IMR-90 (cell line): ENCODE measurements at regions not wholly inside any gene's neighbourhood (a gene's known extent, or its start where the extent isn't known, plus 50 kb on each side); places are given as distances from the start of the nearest gene placed in this dataset.

Experiments used
- ATAC-seq: fragments of 200-7000 bp; cut with Tn5 transposase; 2 replicates; pipeline ENCODE4 v1.9.1; 2020; ENCODE audit warnings: low read depth, mild to moderate bottlenecking, moderate library complexity
- BruUV-seq: library from RNA; stranded (reverse); fragments of 400-500 nt; replicated peaks from 2 replicates; lab custom pipeline; 2021; lab: Mats Ljungman, UMichigan
- CTCF ChIA-PET: fragments of 300-600 bp; formaldehyde crosslinking; extraction: SDS; loops from one replicate; lab custom pipeline; 2021; ENCODE audit warnings: antibody characterized with exemption; lab: Yijun Ruan, JAX
- POLR2A ChIA-PET: fragments of 300-600 bp; sonication (Branson Sonifier 250); formaldehyde crosslinking; loops from one replicate; lab custom pipeline; 2022; ENCODE audit warnings: antibody characterized with exemption; ENCODE audit not compliant: unreplicated experiment; lab: Charles Lee
- DNase-seq: peaks from one replicate; pipeline ENCODE4 v3.0.0; 2013
- H2AFZ ChIP-seq: replicated peaks from 2 replicates; pipeline ENCODE3; 2013; ENCODE audit warnings: low read length, mild to moderate bottlenecking; ENCODE audit not compliant: poor library complexity
- H2AK5ac ChIP-seq: 2 replicates; pipeline ENCODE4 v1.6.1; 2013; ENCODE audit warnings: low read depth, low read length, inconsistent platforms
- H2AK9ac ChIP-seq: replicated peaks from 2 replicates; pipeline ENCODE3; 2013; ENCODE audit warnings: mild to moderate bottlenecking, low read depth, low read length, moderate library complexity; ENCODE audit not compliant: poor library complexity
- H2BK120ac ChIP-seq: 2 replicates; pipeline ENCODE4 v1.6.1; 2013; ENCODE audit warnings: low read depth, low read length, inconsistent platforms
- H2BK15ac ChIP-seq: 3 replicates; pipeline ENCODE4 v1.6.1; 2013; ENCODE audit warnings: low read depth, low read length, inconsistent platforms
- H2BK20ac ChIP-seq: 2 replicates; pipeline ENCODE4 v1.6.1; 2013; ENCODE audit warnings: low read depth, mild to moderate bottlenecking, inconsistent platforms, low read length, moderate library complexity
- H2BK5ac ChIP-seq: 2 replicates; pipeline ENCODE4 v1.6.1; 2013; ENCODE audit warnings: mild to moderate bottlenecking, low read depth, low read length, inconsistent platforms; ENCODE audit not compliant: poor library complexity, severe bottlenecking
- H3K14ac ChIP-seq: replicated peaks from 2 replicates; pipeline ENCODE4 v1.6.1; 2013; ENCODE audit warnings: low read depth, low read length, inconsistent platforms
- H3K18ac ChIP-seq: 2 replicates; pipeline ENCODE4 v1.6.1; 2013; ENCODE audit warnings: low read depth, low read length, control low read depth
- H3K23ac ChIP-seq: 2 replicates; pipeline ENCODE4 v1.6.1; 2013; ENCODE audit warnings: low read depth, low read length, inconsistent platforms
- H3K27ac ChIP-seq: 2 replicates; pipeline ENCODE4 v1.5.1; 2013; ENCODE audit warnings: mild to moderate bottlenecking, control low read depth, low read length; ENCODE audit not compliant: insufficient read depth
- H3K27me3 ChIP-seq: 2 replicates; pipeline ENCODE4 v1.6.1; 2013; ENCODE audit warnings: low read length; ENCODE audit not compliant: control insufficient read depth, insufficient read depth
- H3K36me3 ChIP-seq: 2 replicates; pipeline ENCODE4 v1.6.1; 2013; ENCODE audit warnings: low read length, mixed read lengths; ENCODE audit not compliant: control insufficient read depth, insufficient read depth
- H3K4ac ChIP-seq: 2 replicates; pipeline ENCODE4 v1.6.1; 2013; ENCODE audit warnings: low read depth, low read length, inconsistent platforms
- H3K4me1 ChIP-seq: 2 replicates; pipeline ENCODE4 v1.6.1; 2013; ENCODE audit warnings: low read length, mixed read lengths; ENCODE audit not compliant: control insufficient read depth, insufficient read depth
- H3K4me2 ChIP-seq: 2 replicates; pipeline ENCODE4 v1.6.1; 2013; ENCODE audit warnings: low read depth, mild to moderate bottlenecking, control low read depth, low read length, moderate library complexity
- H3K4me3 ChIP-seq: 2 replicates; pipeline ENCODE4 v1.5.1; 2013; ENCODE audit warnings: low read depth, mild to moderate bottlenecking, control low read depth, low read length, moderate library complexity; ENCODE audit not compliant: insufficient read depth
- H3K56ac ChIP-seq: 2 replicates; pipeline ENCODE4 v1.6.1; 2013; ENCODE audit warnings: low read length, inconsistent platforms; ENCODE audit not compliant: insufficient read depth; ENCODE audit errors: extremely low read depth
- H3K79me1 ChIP-seq, 2 experiments: 2 replicates each; pipeline ENCODE4 v1.6.1; 2013; ENCODE audit warnings: low read length in 2 of 2, inconsistent platforms in 1 of 2, low read depth in 1 of 2
- H3K9ac ChIP-seq: 2 replicates; pipeline ENCODE4 v1.6.1; 2013; ENCODE audit warnings: low read depth, low read length, control low read depth
- H3K9me1 ChIP-seq: 2 replicates; pipeline ENCODE4 v1.6.1; 2013; ENCODE audit warnings: low read length, inconsistent platforms; ENCODE audit not compliant: insufficient read depth
- H3K9me3 ChIP-seq: 2 replicates; pipeline ENCODE4 v1.6.1; 2013; ENCODE audit warnings: low read length; ENCODE audit not compliant: control insufficient read depth, insufficient read depth
- H4K20me1 ChIP-seq: 2 replicates; pipeline ENCODE4 v1.6.1; 2013; ENCODE audit warnings: low read length, inconsistent platforms; ENCODE audit not compliant: insufficient read depth
- H4K5ac ChIP-seq: 2 replicates; pipeline ENCODE4 v1.6.1; 2013; ENCODE audit warnings: mild to moderate bottlenecking, low read depth, low read length, control low read depth
- H4K8ac ChIP-seq, 2 experiments: 2 replicates each; pipeline ENCODE4 v1.6.1; 2013; ENCODE audit warnings: low read depth in 2 of 2, low read length in 2 of 2, control low read depth in 1 of 2, inconsistent platforms in 1 of 2
- H4K91ac ChIP-seq: 2 replicates; pipeline ENCODE4 v1.6.1; 2013; ENCODE audit warnings: low read depth, low read length, inconsistent platforms; ENCODE audit not compliant: insufficient read depth
- BHLHE40 ChIP-seq: fragments of 150-350 bp; IDR thresholded peaks from 2 replicates; pipeline ENCODE4 v1.6.1; 2016; ENCODE audit warnings: mild to moderate bottlenecking, low read depth, low read length
- CEBPB ChIP-seq: IDR thresholded peaks from 2 replicates; pipeline ENCODE4 v1.6.1; 2012; ENCODE audit warnings: low read depth, low read length, improper control_type of control experiment
- CHD1 ChIP-seq: IDR thresholded peaks from 2 replicates; pipeline ENCODE4 v1.6.1; 2012; ENCODE audit warnings: low read depth, low read length, improper control_type of control experiment
- CTCF ChIP-seq: conservative IDR thresholded peaks from 2 replicates; pipeline ENCODE4 v1.5.1; 2012; ENCODE audit warnings: mild to moderate bottlenecking, low read depth, low read length, improper control_type of control experiment
- FOS ChIP-seq: fragments of 150-350 bp; IDR thresholded peaks from 2 replicates; pipeline ENCODE4 v1.6.1; 2016; ENCODE audit warnings: low read depth, low read length
- MAFK ChIP-seq: IDR thresholded peaks from 2 replicates; pipeline ENCODE4 v1.6.1; 2012; ENCODE audit warnings: low read depth, low read length, improper control_type of control experiment
- MAZ ChIP-seq: IDR thresholded peaks from 2 replicates; pipeline ENCODE4 v1.6.1; 2012; ENCODE audit warnings: low read depth, mild to moderate bottlenecking, low read length, improper control_type of control experiment, moderate library complexity, borderline replicate concordance
- MXI1 ChIP-seq: IDR thresholded peaks from 2 replicates; pipeline ENCODE4 v1.6.1; 2012; ENCODE audit warnings: low read depth, mild to moderate bottlenecking, low read length, moderate library complexity, borderline replicate concordance
- NFE2L2 ChIP-seq: fragments of 150-350 bp; IDR thresholded peaks from 2 replicates; pipeline ENCODE4 v1.6.1; 2016; ENCODE audit warnings: low read depth, mild to moderate bottlenecking, low read length
- POLR2A ChIP-seq: IDR thresholded peaks from 2 replicates; pipeline ENCODE4 v1.6.1; 2012; ENCODE audit warnings: mild to moderate bottlenecking, low read depth, low read length
- RAD21 ChIP-seq: IDR thresholded peaks from 2 replicates; pipeline ENCODE4 v1.6.1; 2012; ENCODE audit warnings: low read length, improper control_type of control experiment
- RCOR1 ChIP-seq: IDR thresholded peaks from 2 replicates; pipeline ENCODE4 v1.6.1; 2012; ENCODE audit warnings: mild to moderate bottlenecking, low read length, improper control_type of control experiment; ENCODE audit not compliant: insufficient replicate concordance
- RFX5 ChIP-seq: IDR thresholded peaks from 2 replicates; pipeline ENCODE4 v1.8.0; 2012; ENCODE audit warnings: low read depth, mild to moderate bottlenecking, low read length, moderate library complexity
- SMC3 ChIP-seq: fragments of 150-350 bp; IDR thresholded peaks from 2 replicates; pipeline ENCODE4 v1.6.1; 2016; ENCODE audit warnings: low read depth, mild to moderate bottlenecking, antibody characterized with exemption, low read length, moderate library complexity
- USF2 ChIP-seq: fragments of 150-350 bp; IDR thresholded peaks from 2 replicates; pipeline ENCODE4 v1.6.1; 2017; ENCODE audit warnings: mild to moderate bottlenecking, antibody characterized with exemption, low read length, low read depth
- WGBS, 2 experiments: methylation state at CpG; one replicate each; pipeline versions ENCODE4 v1.1.5 to v1.1.7; 2013; ENCODE audit warnings: missing lambda C conversion rate in 2 of 2; ENCODE audit not compliant: insufficient read length in 1 of 2; ENCODE audit errors: extremely low coverage in 2 of 2; 5-methylcytosine and 5-hydroxymethylcytosine counted together
- dilution Hi-C: fragments of 300-500 bp; cut with HindIII; formaldehyde crosslinking; loops from one replicate; pipeline ENCODE4 v1.14.3; 2018; ENCODE audit warnings: low sequenced_read_pairs; ENCODE audit not compliant: unreplicated experiment
- in situ Hi-C: fragments of 300-500 bp; cut with MboI; formaldehyde crosslinking; loops from 3 replicates; pipeline ENCODE4 v1.14.3; 2019; ENCODE audit warnings: low sequenced_read_pairs, inconsistent platforms, mixed read lengths
- intact Hi-C: fragments of 100-400 bp; cut with micrococcal nuclease; formaldehyde crosslinking; loops from 2 replicates; pipeline ENCODE4 v1.10.0; 2022
- TF ChIP-seq, protein P1 (sequence below): fragments of 150-350 bp; IDR thresholded peaks from 2 replicates; pipeline ENCODE4 v1.6.1; 2016; ENCODE audit warnings: low read depth, mild to moderate bottlenecking, low read length, moderate library complexity, borderline replicate concordance

GRCh38 chr2:84299211-84299775, 159.8 kb downstream of the SUCLG1 start:
- peaks cover 2% of the 10 kb centered on the region; the same call in 1 of the 2 replicates for H3K27me3 ChIP-seq
- H2BK120ac ChIP-seq = no peak overlapping the region
- H3K4ac ChIP-seq = no peak overlapping the region
- no peak overlapping the region for H3K9ac ChIP-seq
- H3K4me2 ChIP-seq = no peak overlapping the region
- H4K8ac ChIP-seq = no peak overlapping the region
- H4K5ac ChIP-seq = no peak overlapping the region
- H3K9me3 ChIP-seq = no peaks in the 10 kb centered on the region
- no peak overlapping the region for H2AFZ ChIP-seq
- no peak overlapping the region for H3K14ac ChIP-seq
- H4K91ac ChIP-seq = no peak overlapping the region
- H3K36me3 ChIP-seq = no peaks in the 10 kb centered on the region
- dilution Hi-C loops = no loop called here
- H3K4me1 ChIP-seq = no peaks in the 10 kb centered on the region
- H2AK9ac ChIP-seq = no peak overlapping the region
- ATAC-seq = no peak
- intact Hi-C loops = no loop called here
- H3K27ac ChIP-seq = no peak overlapping the region
- no peak for TF ChIP-seq FOS
- no peak for TF ChIP-seq RCOR1
- TF ChIP-seq RFX5 = no peak
- TF ChIP-seq MXI1 = no peak
- no peak for TF ChIP-seq SMC3
- no peak for TF ChIP-seq MAZ
- no peak for TF ChIP-seq NFE2L2
- TF ChIP-seq MAFK = no peak
- no peak for TF ChIP-seq CTCF
- no peak for TF ChIP-seq POLR2A
- TF ChIP-seq, protein P1, sequence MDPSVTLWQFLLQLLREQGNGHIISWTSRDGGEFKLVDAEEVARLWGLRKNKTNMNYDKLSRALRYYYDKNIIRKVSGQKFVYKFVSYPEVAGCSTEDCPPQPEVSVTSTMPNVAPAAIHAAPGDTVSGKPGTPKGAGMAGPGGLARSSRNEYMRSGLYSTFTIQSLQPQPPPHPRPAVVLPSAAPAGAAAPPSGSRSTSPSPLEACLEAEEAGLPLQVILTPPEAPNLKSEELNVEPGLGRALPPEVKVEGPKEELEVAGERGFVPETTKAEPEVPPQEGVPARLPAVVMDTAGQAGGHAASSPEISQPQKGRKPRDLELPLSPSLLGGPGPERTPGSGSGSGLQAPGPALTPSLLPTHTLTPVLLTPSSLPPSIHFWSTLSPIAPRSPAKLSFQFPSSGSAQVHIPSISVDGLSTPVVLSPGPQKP = no peak
- no peak for TF ChIP-seq CEBPB
- TF ChIP-seq CHD1 = no peak
- TF ChIP-seq RAD21 = no peak
- TF ChIP-seq USF2 = no peak
- no peak for TF ChIP-seq BHLHE40
- no peaks in the 10 kb centered on the region for H3K9me1 ChIP-seq
- no peak overlapping the region for H2BK20ac ChIP-seq
- H3K79me1 ChIP-seq = no peaks in the 10 kb centered on the region
- POLR2A ChIA-PET = no interaction called here
- no peak overlapping the region for H3K4me3 ChIP-seq
- no peak overlapping the region for H2AK5ac ChIP-seq
- H3K23ac ChIP-seq = no peak overlapping the region
- no TSS peak for BruUV-seq
- 0% methylated on average over 1 of the region's 3 CpGs; no CpG with 5 or more reads in 1 of the 2 experiments for WGBS, 2 experiments
- H2BK15ac ChIP-seq = no peak overlapping the region
- H3K18ac ChIP-seq = no peak overlapping the region
- no peak overlapping the region for H3K56ac ChIP-seq
- CTCF ChIA-PET = interaction anchor here (0.6 kb wide), 1 partner anchor 37 kb away, joined by 5 read pairs; no protein-coding TSS in a partner anchor
- H2BK5ac ChIP-seq = no peak overlapping the region
- in situ Hi-C loops = no loop called here
- H4K20me1 ChIP-seq = no peaks in the 10 kb centered on the region
- no peak for DNase-seq
